ENCODE measurements at regions not wholly inside any gene's neighbourhood (a gene's known extent, or its start where the extent isn't known, plus 50 kb on each side); places are given as distances from the start of the nearest gene placed in this dataset.

DNA sequence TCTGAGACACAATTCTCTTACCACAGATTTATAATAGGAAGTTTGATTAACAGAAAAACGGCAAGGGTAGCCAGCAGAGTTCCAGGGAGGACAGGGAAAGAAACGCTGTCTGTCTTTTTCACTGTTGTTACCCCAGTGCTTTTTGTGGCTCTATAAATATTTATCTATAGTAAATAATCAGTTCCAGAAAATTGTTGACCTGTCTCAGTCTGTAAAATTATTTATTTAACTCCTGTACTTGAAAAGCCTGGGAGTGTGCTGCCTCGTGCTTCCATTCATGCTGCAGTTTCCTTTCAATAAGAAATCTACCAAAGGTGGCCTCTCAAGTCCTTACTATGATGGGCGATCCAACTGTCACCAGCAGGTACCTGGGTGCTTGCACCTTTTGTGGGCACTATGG lies 102.9 kb downstream of the ETAA1 start:
- no peaks in the 10 kb centered on the region for H3K27me3 ChIP-seq (replicated peaks; ENCODE audit: insufficient read depth, low read depth, low read length, poor library complexity)
- BruUV-seq (replicated peaks): no TSS peak
- no peaks in the 10 kb centered on the region for H3K9me3 ChIP-seq (ENCODE audit: low read depth, low read length, poor library complexity, severe bottlenecking)
- no peaks in the 10 kb centered on the region for H3K4me1 ChIP-seq (ENCODE audit: insufficient read depth, low read length, poor library complexity, severe bottlenecking)
- ChIA-PET CTCF (no interaction called here), POLR2A (ENCODE audit: low non-redundant PET) (no interaction called here)
- no peaks in the 10 kb centered on the region for H3K36me3 ChIP-seq (ENCODE audit: insufficient read depth, low read length, poor library complexity, severe bottlenecking)
- no peak for TF ChIP-seq EZH2 (IDR thresholded peaks at IDR 0.05; ENCODE audit: borderline replicate concordance, low read depth, low read length, poor library complexity, severe bottlenecking)
- TF ChIP-seq, protein P1, sequence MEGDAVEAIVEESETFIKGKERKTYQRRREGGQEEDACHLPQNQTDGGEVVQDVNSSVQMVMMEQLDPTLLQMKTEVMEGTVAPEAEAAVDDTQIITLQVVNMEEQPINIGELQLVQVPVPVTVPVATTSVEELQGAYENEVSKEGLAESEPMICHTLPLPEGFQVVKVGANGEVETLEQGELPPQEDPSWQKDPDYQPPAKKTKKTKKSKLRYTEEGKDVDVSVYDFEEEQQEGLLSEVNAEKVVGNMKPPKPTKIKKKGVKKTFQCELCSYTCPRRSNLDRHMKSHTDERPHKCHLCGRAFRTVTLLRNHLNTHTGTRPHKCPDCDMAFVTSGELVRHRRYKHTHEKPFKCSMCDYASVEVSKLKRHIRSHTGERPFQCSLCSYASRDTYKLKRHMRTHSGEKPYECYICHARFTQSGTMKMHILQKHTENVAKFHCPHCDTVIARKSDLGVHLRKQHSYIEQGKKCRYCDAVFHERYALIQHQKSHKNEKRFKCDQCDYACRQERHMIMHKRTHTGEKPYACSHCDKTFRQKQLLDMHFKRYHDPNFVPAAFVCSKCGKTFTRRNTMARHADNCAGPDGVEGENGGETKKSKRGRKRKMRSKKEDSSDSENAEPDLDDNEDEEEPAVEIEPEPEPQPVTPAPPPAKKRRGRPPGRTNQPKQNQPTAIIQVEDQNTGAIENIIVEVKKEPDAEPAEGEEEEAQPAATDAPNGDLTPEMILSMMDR (conservative IDR thresholded peaks at IDR 0.05; ENCODE audit: low read depth, low read length): no peak
- intact Hi-C loops (cut with micrococcal nuclease; ENCODE audit: unreplicated experiment): no loop called here
- H3K27ac ChIP-seq (ENCODE audit: low read depth, low read length, poor library complexity, severe bottlenecking): no peak overlapping the region
- H3K4me3 ChIP-seq (ENCODE audit: low read depth, low read length, poor library complexity, severe bottlenecking): no peak overlapping the region
- no peak for DNase-seq (ENCODE audit: low spot score)

DNA sequence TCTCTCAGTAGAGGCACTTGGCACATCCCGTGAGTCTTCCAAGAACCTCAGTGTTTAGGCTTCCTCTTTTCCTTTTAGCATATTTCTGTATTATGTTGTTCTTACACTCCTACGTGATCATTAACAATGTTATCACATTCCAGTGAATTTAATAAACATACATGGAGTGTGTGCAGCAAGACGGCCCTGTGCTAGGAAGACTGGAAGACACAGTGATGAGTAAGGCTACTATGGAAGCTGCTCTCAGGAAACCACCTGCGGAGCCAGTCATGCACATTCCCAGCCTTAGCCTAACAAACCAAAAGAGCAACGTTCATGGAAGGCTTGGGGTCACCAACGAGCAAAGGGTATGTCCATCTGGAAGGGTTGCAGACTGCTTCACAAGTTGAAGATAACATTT lies 103.4 kb downstream of the ETAA1 start:
- H3K36me3 ChIP-seq (ENCODE audit: insufficient read depth, low read length, poor library complexity, severe bottlenecking): no peaks in the 10 kb centered on the region
- no peaks in the 10 kb centered on the region for H3K9me3 ChIP-seq (ENCODE audit: low read depth, low read length, poor library complexity, severe bottlenecking)
- no peak overlapping the region for H3K4me3 ChIP-seq (ENCODE audit: low read depth, low read length, poor library complexity, severe bottlenecking)
- POLR2A ChIA-PET (ENCODE audit: low non-redundant PET): no interaction called here
- no peaks in the 10 kb centered on the region for H3K4me1 ChIP-seq (ENCODE audit: insufficient read depth, low read length, poor library complexity, severe bottlenecking)
- TF ChIP-seq, protein P1 (conservative IDR thresholded peaks at IDR 0.05; ENCODE audit: low read depth, low read length): no peak
- no peak for TF ChIP-seq EZH2 (IDR thresholded peaks at IDR 0.05; ENCODE audit: borderline replicate concordance, low read depth, low read length, poor library complexity, severe bottlenecking)
- no peaks in the 10 kb centered on the region for H3K27me3 ChIP-seq (replicated peaks; ENCODE audit: insufficient read depth, low read depth, low read length, poor library complexity)
- CTCF ChIA-PET: no interaction called here
- DNase-seq (ENCODE audit: low spot score): no peak
- no TSS peak for BruUV-seq (replicated peaks)
- intact Hi-C loops (cut with micrococcal nuclease; ENCODE audit: unreplicated experiment): no loop called here
- no peak overlapping the region for H3K27ac ChIP-seq (ENCODE audit: low read depth, low read length, poor library complexity, severe bottlenecking)

DNA sequence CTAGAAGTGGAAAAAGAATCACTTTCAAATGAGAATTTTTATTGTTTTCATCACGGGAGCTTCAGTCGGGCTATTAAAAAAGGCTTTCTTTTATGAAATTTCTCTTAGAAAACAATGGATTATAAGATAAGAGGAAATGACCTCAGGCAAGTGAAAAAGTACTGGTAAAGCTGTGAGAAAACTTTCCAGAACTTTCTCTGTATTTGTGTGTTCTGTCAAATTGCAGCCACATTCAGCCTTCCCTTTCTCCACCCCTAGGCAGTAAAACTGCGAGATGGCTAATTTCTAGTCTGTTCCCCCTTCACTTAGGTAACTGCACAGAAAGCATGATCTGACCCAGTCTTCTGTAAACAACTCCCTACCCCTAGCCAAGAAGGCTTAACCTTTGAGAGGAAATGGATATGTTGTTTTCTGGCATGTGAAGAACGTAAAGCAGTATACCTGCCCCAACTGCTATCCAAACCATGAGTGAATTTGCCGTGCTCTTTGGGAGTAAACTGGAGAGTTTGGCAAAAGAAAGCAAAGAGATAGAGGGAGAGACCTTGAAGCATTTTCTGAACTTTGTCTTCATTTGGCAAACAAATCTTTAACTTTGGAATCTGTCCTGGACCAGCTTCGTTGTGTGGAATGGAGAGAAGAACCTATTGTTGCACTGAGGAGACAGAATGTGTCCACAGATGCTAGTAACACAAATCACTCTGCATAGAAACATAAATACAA lies 105.4 kb downstream of the ETAA1 start:
- no peaks in the 10 kb centered on the region for H3K36me3 ChIP-seq (ENCODE audit: insufficient read depth, low read length, poor library complexity, severe bottlenecking)
- DNase-seq (ENCODE audit: low spot score): no peak
- no peaks in the 10 kb centered on the region for H3K4me1 ChIP-seq (ENCODE audit: insufficient read depth, low read length, poor library complexity, severe bottlenecking)
- H3K27me3 ChIP-seq (replicated peaks; ENCODE audit: insufficient read depth, low read depth, low read length, poor library complexity): no peaks in the 10 kb centered on the region
- intact Hi-C loops (cut with micrococcal nuclease; ENCODE audit: unreplicated experiment): no loop called here
- ChIA-PET CTCF (no interaction called here), POLR2A (ENCODE audit: low non-redundant PET) (no interaction called here)
- no peak for TF ChIP-seq EZH2 (IDR thresholded peaks at IDR 0.05; ENCODE audit: borderline replicate concordance, low read depth, low read length, poor library complexity, severe bottlenecking)
- TF ChIP-seq, protein P1 (conservative IDR thresholded peaks at IDR 0.05; ENCODE audit: low read depth, low read length): no peak
- no peak overlapping the region for H3K4me3 ChIP-seq (ENCODE audit: low read depth, low read length, poor library complexity, severe bottlenecking)
- H3K9me3 ChIP-seq (ENCODE audit: low read depth, low read length, poor library complexity, severe bottlenecking): no peaks in the 10 kb centered on the region
- H3K27ac ChIP-seq (ENCODE audit: low read depth, low read length, poor library complexity, severe bottlenecking): no peak overlapping the region
- BruUV-seq (replicated peaks): no TSS peak
